H1 (cell line): ENCODE measurements at regions not wholly inside any gene's neighbourhood (a gene's known extent, or its start where the extent isn't known, plus 50 kb on each side); places are given as distances from the start of the nearest gene placed in this dataset.
A peak's percentile ranks its signal among the peaks of the same experiment; 100 is the strongest.

Experiments used
- CTCF ChIA-PET: fragments of 300-600 bp; sonication (Branson Sonifier 250); formaldehyde crosslinking; loops from one replicate; lab custom pipeline; 2021; ENCODE audit not compliant: partially characterized antibody; lab: Charles Lee
- POLR2A ChIA-PET: fragments of 300-600 bp; sonication (Branson Sonifier 250); formaldehyde crosslinking; loops from one replicate; lab custom pipeline; 2021; ENCODE audit warnings: inconsistent platforms; ENCODE audit not compliant: partially characterized antibody; lab: Charles Lee
- DNase-seq, 2 experiments: peaks; one replicate each; pipeline versions ENCODE4 v3.0.0 to v3.0.0-alpha.2; 2010 to 2022; ENCODE audit warnings: low spot score in 2 of 2, low read depth in 1 of 2, mixed read lengths in 1 of 2
- FAIRE-seq: peaks from 2 replicates; lab custom pipeline; 2011; peaks lifted over from hg19 to GRCh38; lab: Jason Lieb, UNC
- H2AFZ ChIP-seq: 2 replicates; pipeline ENCODE4 v1.8.1; 2012; ENCODE audit warnings: low read length, inconsistent platforms
- H2AK5ac ChIP-seq: 2 replicates; pipeline ENCODE4 v1.6.1; 2013; ENCODE audit warnings: low read depth, low read length
- H2BK120ac ChIP-seq: replicated peaks from 2 replicates; pipeline ENCODE3; 2013; ENCODE audit warnings: low read depth, low read length, inconsistent platforms
- H2BK12ac ChIP-seq: 2 replicates; pipeline ENCODE4 v1.6.1; 2013; ENCODE audit warnings: low read depth, low read length
- H2BK15ac ChIP-seq: 2 replicates; pipeline ENCODE4 v1.6.1; 2013; ENCODE audit warnings: low read length
- H2BK20ac ChIP-seq: 2 replicates; pipeline ENCODE4 v1.6.1; 2013; ENCODE audit warnings: low read length
- H2BK5ac ChIP-seq: 2 replicates; pipeline ENCODE4 v1.6.1; 2013; ENCODE audit warnings: low read depth, low read length
- H3K14ac ChIP-seq: 2 replicates; pipeline ENCODE4 v1.6.1; 2013; ENCODE audit warnings: inconsistent platforms; ENCODE audit not compliant: insufficient read length
- H3K18ac ChIP-seq: 2 replicates; pipeline ENCODE4 v1.6.1; 2013; ENCODE audit warnings: low read length; ENCODE audit errors: extremely low read depth
- H3K23ac ChIP-seq: 2 replicates; pipeline ENCODE4 v1.6.1; 2013; ENCODE audit warnings: inconsistent platforms; ENCODE audit not compliant: insufficient read length
- H3K23me2 ChIP-seq: 2 replicates; pipeline ENCODE4 v1.6.1; 2013; ENCODE audit warnings: low read depth, low read length
- H3K27ac ChIP-seq: 2 replicates; pipeline ENCODE4 v1.6.1; 2011; ENCODE audit warnings: low read depth, low read length, inconsistent platforms
- H3K27me3 ChIP-seq, 4 experiments: replicated peaks in 1 of 4; 1 replicate in 1 of 4; 2 replicates in 3 of 4; pipeline versions ENCODE4 v1.6.1 to v1.8.1; 2011 to 2013; ENCODE audit warnings: low read length in 3 of 4, mild to moderate bottlenecking in 3 of 4, inconsistent platforms in 2 of 4, mixed read lengths in 2 of 4, moderate library complexity in 1 of 4; ENCODE audit not compliant: control insufficient read depth in 3 of 4, insufficient read depth in 3 of 4; ENCODE audit errors: extremely low read depth in 1 of 4
- H3K36me3 ChIP-seq, 4 experiments: 2 replicates each; pipeline versions ENCODE4 v1.6.1 to v1.8.1; 2011 to 2013; ENCODE audit warnings: mild to moderate bottlenecking in 4 of 4, low read length in 3 of 4, moderate library complexity in 2 of 4, control low read depth in 1 of 4, inconsistent platforms in 1 of 4; ENCODE audit not compliant: insufficient read depth in 4 of 4, control insufficient read depth in 2 of 4
- H3K4ac ChIP-seq: replicated peaks from 2 replicates; pipeline ENCODE3; 2013; ENCODE audit warnings: low read length, low read depth, mixed read lengths, inconsistent platforms; ENCODE audit not compliant: insufficient read length
- H3K4me1 ChIP-seq, 4 experiments: replicated peaks in 1 of 4; 1 replicate in 1 of 4; 2 replicates in 3 of 4; pipeline versions ENCODE4 v1.6.1 to v1.8.1; 2011 to 2013; ENCODE audit warnings: low read length in 3 of 4, inconsistent platforms in 2 of 4, mixed read lengths in 1 of 4; ENCODE audit not compliant: insufficient read depth in 4 of 4, control insufficient read depth in 3 of 4
- H3K4me2 ChIP-seq, 2 experiments: 2 replicates each; pipeline versions ENCODE4 v1.6.1 to v1.8.1; 2011 to 2013; ENCODE audit warnings: low read depth in 2 of 2, low read length in 2 of 2, control low read depth in 1 of 2, inconsistent platforms in 1 of 2, mild to moderate bottlenecking in 1 of 2; ENCODE audit not compliant: insufficient read depth in 1 of 2
- H3K4me3 ChIP-seq, 4 experiments: fragments of 200-600, 300-600 bp in 1 of 4; sonication (generic), shearing (Covaris generic), sonication (Bioruptor Twin) in 1 of 4; 2 replicates each; pipeline versions ENCODE4 v1.5.1 to v1.8.1; 2011 to 2016; ENCODE audit warnings: low read length in 4 of 4, low read depth in 3 of 4, control low read depth in 2 of 4, inconsistent platforms in 2 of 4, mild to moderate bottlenecking in 2 of 4, mixed read lengths in 1 of 4, moderate library complexity in 1 of 4; ENCODE audit not compliant: insufficient read depth in 2 of 4; ENCODE audit errors: extremely low read depth in 1 of 4
- H3K56ac ChIP-seq: replicated peaks from 2 replicates; pipeline ENCODE3; 2013; ENCODE audit warnings: low read depth, mild to moderate bottlenecking, mixed read lengths, low read length, inconsistent platforms; ENCODE audit not compliant: insufficient read length
- H3K79me1 ChIP-seq: 2 replicates; pipeline ENCODE4 v1.6.1; 2013; ENCODE audit warnings: low read depth, low read length, control low read depth
- H3K79me2 ChIP-seq, 2 experiments: 2 replicates each; pipeline versions ENCODE4 v1.6.1 to v1.8.1; 2012 to 2013; ENCODE audit warnings: low read length in 2 of 2, mild to moderate bottlenecking in 2 of 2, inconsistent platforms in 1 of 2; ENCODE audit not compliant: insufficient read depth in 2 of 2, control insufficient read depth in 1 of 2
- H3K9ac ChIP-seq, 4 experiments: replicated peaks in 1 of 4; 1 replicate in 1 of 4; 2 replicates in 3 of 4; pipeline versions ENCODE4 v1.6.1 to v1.8.1; 2011 to 2013; ENCODE audit warnings: low read depth in 3 of 4, low read length in 3 of 4, control low read depth in 2 of 4, mild to moderate bottlenecking in 2 of 4, moderate library complexity in 2 of 4, inconsistent platforms in 1 of 4; ENCODE audit errors: extremely low read depth in 1 of 4
- H3K9me3 ChIP-seq, 2 experiments: 2 replicates each; pipeline versions ENCODE4 v1.6.1 to v1.8.1; 2012 to 2013; ENCODE audit warnings: mild to moderate bottlenecking in 2 of 2, moderate library complexity in 2 of 2, control low read depth in 1 of 2, inconsistent platforms in 1 of 2, low read depth in 1 of 2, low read length in 1 of 2, mixed read lengths in 1 of 2; ENCODE audit not compliant: insufficient read depth in 2 of 2
- H4K20me1 ChIP-seq, 2 experiments: replicated peaks in 1 of 2; 2 replicates each; pipeline versions ENCODE3 to v1.8.1; 2011 to 2013; ENCODE audit warnings: inconsistent platforms in 2 of 2, low read length in 2 of 2, mild to moderate bottlenecking in 1 of 2; ENCODE audit not compliant: insufficient read depth in 2 of 2, control insufficient read depth in 1 of 2
- H4K5ac ChIP-seq: 2 replicates; pipeline ENCODE4 v1.6.1; 2013; ENCODE audit warnings: low read length, low read depth, mixed read lengths, inconsistent platforms; ENCODE audit not compliant: insufficient read length
- H4K8ac ChIP-seq: 2 replicates; pipeline ENCODE4 v1.8.0; 2013; ENCODE audit warnings: mild to moderate bottlenecking, moderate library complexity, low read length, inconsistent platforms; ENCODE audit not compliant: insufficient read depth; ENCODE audit errors: extremely low read depth
- H4K91ac ChIP-seq: replicated peaks from 2 replicates; pipeline ENCODE3; 2013; ENCODE audit warnings: low read length, mixed read lengths, inconsistent platforms; ENCODE audit not compliant: insufficient read length
- KDM1A ChIP-seq: fragments of 200-600, 300-600 bp; sonication (generic); IDR thresholded peaks from 2 replicates; pipeline ENCODE4 v1.7.1; 2016; ENCODE audit warnings: mild to moderate bottlenecking, low read length, borderline replicate concordance
- RAD21 ChIP-seq, 2 experiments: IDR thresholded peaks in 1 of 2; conservative IDR thresholded peaks in 1 of 2; 2 replicates each; pipeline ENCODE4 v1.6.1; 2011; ENCODE audit warnings: low read depth in 2 of 2, low read length in 2 of 2, improper control_type of control experiment in 1 of 2, inconsistent platforms in 1 of 2, mild to moderate bottlenecking in 1 of 2, moderate library complexity in 1 of 2
- RNF2 ChIP-seq: fragments of 200-900, 300-1000 bp; sonication (generic); IDR thresholded peaks from 2 replicates; pipeline ENCODE4 v1.7.1; 2016; ENCODE audit warnings: borderline replicate concordance, low read depth, mild to moderate bottlenecking, antibody characterized with exemption, low read length; ENCODE audit not compliant: poor library complexity, severe bottlenecking; ENCODE audit errors: missing control alignments
- whole genome bisulfite sequencing, 2 experiments: shearing (Covaris generic) in 1 of 2; methylation state at CpG; one replicate each; pipeline versions ENCODE4 v1.1.6 to v1.1.7; 2013 to 2015; ENCODE audit warnings: low lambda C conversion rate in 2 of 2, mixed read lengths in 2 of 2, inconsistent platforms in 1 of 2, low coverage in 1 of 2, missing lambda C conversion rate in 1 of 2; ENCODE audit not compliant: insufficient replicate concordance in 2 of 2, insufficient coverage in 1 of 2, insufficient read length in 1 of 2; ENCODE audit errors: extremely low coverage in 1 of 2, missing lambda C conversion rate in 1 of 2; 5-methylcytosine and 5-hydroxymethylcytosine counted together
- TF ChIP-seq, protein P1 (sequence below): IDR thresholded peaks from 2 replicates; pipeline ENCODE4 v1.6.1; 2012; ENCODE audit warnings: inconsistent platforms
- TF ChIP-seq, protein P2 (sequence below), 3 experiments: IDR thresholded peaks; 1 replicate in 2 of 3; 2 replicates in 1 of 3; pipeline versions ENCODE4 v1.5.1 to v1.6.1; 2011; ENCODE audit warnings: low read length in 3 of 3, mild to moderate bottlenecking in 3 of 3, inconsistent platforms in 2 of 3, low read depth in 1 of 3, moderate library complexity in 1 of 3; ENCODE audit not compliant: insufficient read depth in 1 of 3; ENCODE audit errors: control extremely low read depth in 1 of 3
- TF ChIP-seq, protein P3 (sequence below): IDR thresholded peaks from 2 replicates; pipeline ENCODE4 v1.6.1; 2011; ENCODE audit warnings: low read length, improper control_type of control experiment

DNA sequence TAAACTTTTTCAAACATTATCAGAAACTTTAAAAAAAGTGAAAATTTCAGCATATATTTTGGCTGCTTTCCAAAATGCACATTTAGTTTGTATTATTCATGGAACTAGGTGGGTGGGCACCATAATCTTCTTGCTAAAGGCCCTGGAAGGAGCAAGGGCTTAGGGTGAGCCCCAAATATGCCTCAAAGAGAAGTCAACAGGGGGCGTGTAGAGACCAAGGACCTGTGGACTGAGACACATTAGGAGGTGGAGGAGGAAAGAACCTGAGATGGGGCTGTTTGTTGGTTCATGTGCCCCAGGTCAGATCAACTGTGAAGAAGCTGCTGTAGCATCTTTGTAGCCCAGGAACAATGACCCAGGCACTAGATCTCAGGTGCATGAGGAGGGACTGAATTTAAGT lies 79.6 kb upstream of the OLFM4 start:
- H3K4me3 ChIP-seq, result no peak overlapping the region
- H4K8ac ChIP-seq, result no peak overlapping the region
- no peak overlapping the region for H2AFZ ChIP-seq
- H3K56ac ChIP-seq, result no peak overlapping the region
- H3K14ac ChIP-seq, result no peak overlapping the region
- no peak overlapping the region for H4K91ac ChIP-seq
- H2BK20ac ChIP-seq, result no peak overlapping the region
- no peaks in the 10 kb centered on the region for H3K79me2 ChIP-seq
- no peak overlapping the region for H3K9ac ChIP-seq
- POLR2A ChIA-PET, result no interaction called here
- FAIRE-seq (no peak), DNase-seq (no peak)
- peaks cover 5 to 17% (median 10%) of the 10 kb centered on the region in 4 experiments for H3K4me1 ChIP-seq
- CTCF ChIA-PET, result interaction anchor here (0.6 to 3.3 kb wide), 8 partner anchors 9 to 203 kb away, joined by 3 to 23 read pairs (median 3); no protein-coding TSS in a partner anchor
- no peaks in the 10 kb centered on the region for H4K20me1 ChIP-seq
- no peaks in the 10 kb centered on the region for H3K36me3 ChIP-seq
- no peak overlapping the region for H3K18ac ChIP-seq
- peaks cover 0 to 2% (median 0%) of the 10 kb centered on the region in 4 experiments; a peak in 1 of 7 replicates for H3K27me3 ChIP-seq
- no peak overlapping the region for H2BK12ac ChIP-seq
- no peaks in the 10 kb centered on the region for H3K23me2 ChIP-seq
- 0 out of 2 replicates have a peak overlapping the region, but pooled peaks have one; percentile 85 for H2BK15ac ChIP-seq
- no peak overlapping the region for H2BK5ac ChIP-seq
- H2BK120ac ChIP-seq, result no peak overlapping the region
- no peak overlapping the region for H3K4ac ChIP-seq
- no peak overlapping the region for H3K4me2 ChIP-seq
- H3K23ac ChIP-seq, result no peak overlapping the region
- no peak overlapping the region for H2AK5ac ChIP-seq
- WGBS, 2 experiments, result 80% methylated on average over 1 of the region's 1 CpG; no CpG with 5 or more reads in 1 of the 2 experiments
- H3K9me3 ChIP-seq, result no peaks in the 10 kb centered on the region; a peak in 1 of 4 replicates
- H4K5ac ChIP-seq, result no peak overlapping the region
- H3K79me1 ChIP-seq, result no peaks in the 10 kb centered on the region
- no peak overlapping the region for H3K27ac ChIP-seq
- TF ChIP-seq, protein P1, sequence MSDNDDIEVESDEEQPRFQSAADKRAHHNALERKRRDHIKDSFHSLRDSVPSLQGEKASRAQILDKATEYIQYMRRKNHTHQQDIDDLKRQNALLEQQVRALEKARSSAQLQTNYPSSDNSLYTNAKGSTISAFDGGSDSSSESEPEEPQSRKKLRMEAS, result no peak
- no peak for TF ChIP-seq RNF2
- TF ChIP-seq, protein P2, sequence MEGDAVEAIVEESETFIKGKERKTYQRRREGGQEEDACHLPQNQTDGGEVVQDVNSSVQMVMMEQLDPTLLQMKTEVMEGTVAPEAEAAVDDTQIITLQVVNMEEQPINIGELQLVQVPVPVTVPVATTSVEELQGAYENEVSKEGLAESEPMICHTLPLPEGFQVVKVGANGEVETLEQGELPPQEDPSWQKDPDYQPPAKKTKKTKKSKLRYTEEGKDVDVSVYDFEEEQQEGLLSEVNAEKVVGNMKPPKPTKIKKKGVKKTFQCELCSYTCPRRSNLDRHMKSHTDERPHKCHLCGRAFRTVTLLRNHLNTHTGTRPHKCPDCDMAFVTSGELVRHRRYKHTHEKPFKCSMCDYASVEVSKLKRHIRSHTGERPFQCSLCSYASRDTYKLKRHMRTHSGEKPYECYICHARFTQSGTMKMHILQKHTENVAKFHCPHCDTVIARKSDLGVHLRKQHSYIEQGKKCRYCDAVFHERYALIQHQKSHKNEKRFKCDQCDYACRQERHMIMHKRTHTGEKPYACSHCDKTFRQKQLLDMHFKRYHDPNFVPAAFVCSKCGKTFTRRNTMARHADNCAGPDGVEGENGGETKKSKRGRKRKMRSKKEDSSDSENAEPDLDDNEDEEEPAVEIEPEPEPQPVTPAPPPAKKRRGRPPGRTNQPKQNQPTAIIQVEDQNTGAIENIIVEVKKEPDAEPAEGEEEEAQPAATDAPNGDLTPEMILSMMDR (IDR thresholded peaks at IDR 0.05; ENCODE audit: control extremely low read depth in 1 of 3, insufficient read depth in 1 of 3, low read depth in 1 of 3, low read length in 3 of 3), result peak in 2 of 3 experiments; percentile 3 to 13; a peak in 2 of 4 replicates
- no peak for TF ChIP-seq KDM1A
- peak in 1 of 2 experiments; percentile 33; a peak in 1 of 4 replicates for TF ChIP-seq RAD21 (IDR thresholded peaks at IDR 0.05 in 1 of 2, conservative IDR thresholded peaks at IDR 0.05 in 1 of 2; ENCODE audit: low read depth in 2 of 2, low read length in 2 of 2)
- TF ChIP-seq, protein P3, sequence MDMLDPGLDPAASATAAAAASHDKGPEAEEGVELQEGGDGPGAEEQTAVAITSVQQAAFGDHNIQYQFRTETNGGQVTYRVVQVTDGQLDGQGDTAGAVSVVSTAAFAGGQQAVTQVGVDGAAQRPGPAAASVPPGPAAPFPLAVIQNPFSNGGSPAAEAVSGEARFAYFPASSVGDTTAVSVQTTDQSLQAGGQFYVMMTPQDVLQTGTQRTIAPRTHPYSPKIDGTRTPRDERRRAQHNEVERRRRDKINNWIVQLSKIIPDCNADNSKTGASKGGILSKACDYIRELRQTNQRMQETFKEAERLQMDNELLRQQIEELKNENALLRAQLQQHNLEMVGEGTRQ, result no peak
